GM23248 (cell line): ENCODE measurements at regions not wholly inside any gene's neighbourhood (a gene's known extent, or its start where the extent isn't known, plus 50 kb on each side); places are given as distances from the start of the nearest gene placed in this dataset.

Source experiments
- DNase-seq: peaks from one replicate; pipeline ENCODE4 v3.0.0-alpha.2; 2015
- H2AFZ ChIP-seq: fragments of 200-600 bp; sonication (generic); 2 replicates; pipeline ENCODE4 v1.6.1; 2016; ENCODE audit warnings: antibody characterized with exemption
- H3F3A ChIP-seq: fragments of 200-600 bp; sonication (generic); 2 replicates; pipeline ENCODE4 v1.6.1; 2016; ENCODE audit warnings: mild to moderate bottlenecking, antibody characterized with exemption, mixed run types; ENCODE audit not compliant: insufficient read depth
- H3K27ac ChIP-seq: fragments of 200-600 bp; sonication (generic); 2 replicates; pipeline ENCODE4 v1.5.1; 2016; ENCODE audit warnings: mild to moderate bottlenecking
- H3K27me3 ChIP-seq: fragments of 200-600 bp; sonication (generic); replicated peaks from 2 replicates; pipeline ENCODE4 v1.6.1; 2016; ENCODE audit warnings: mild to moderate bottlenecking; ENCODE audit not compliant: insufficient read depth
- H3K36me3 ChIP-seq: fragments of 200-600 bp; sonication (generic); 2 replicates; pipeline ENCODE4 v1.6.1; 2016; ENCODE audit warnings: low read depth, mild to moderate bottlenecking
- H3K4me1 ChIP-seq: fragments of 200-600 bp; sonication (generic); 2 replicates; pipeline ENCODE4 v1.6.1; 2016; ENCODE audit warnings: mild to moderate bottlenecking; ENCODE audit not compliant: insufficient read depth
- H3K4me2 ChIP-seq: fragments of 200-600 bp; sonication (generic); one replicate; pipeline ENCODE4 v1.6.1; 2016; ENCODE audit warnings: mild to moderate bottlenecking; ENCODE audit not compliant: unreplicated experiment
- H3K4me3 ChIP-seq: fragments of 200-600 bp; sonication (generic); 2 replicates; pipeline ENCODE4 v1.5.1; 2016; ENCODE audit warnings: mild to moderate bottlenecking
- H3K79me2 ChIP-seq: fragments of 200-600 bp; sonication (generic); 2 replicates; pipeline ENCODE4 v1.6.1; 2016; ENCODE audit warnings: mild to moderate bottlenecking; ENCODE audit not compliant: insufficient read depth
- H3K9ac ChIP-seq: fragments of 200-600 bp; sonication (generic); 2 replicates; pipeline ENCODE4 v1.6.1; 2016; ENCODE audit warnings: mild to moderate bottlenecking
- H3K9me2 ChIP-seq: fragments of 200-600 bp; sonication (generic); 2 replicates; pipeline ENCODE4 v1.6.1; 2016; ENCODE audit warnings: mixed run types, mild to moderate bottlenecking, moderate library complexity; ENCODE audit not compliant: insufficient read depth
- H3K9me3 ChIP-seq: fragments of 200-600 bp; sonication (generic); one replicate; pipeline ENCODE4 v1.6.1; 2017; ENCODE audit warnings: low read depth
- H4K20me1 ChIP-seq: fragments of 200-600 bp; sonication (generic); 2 replicates; pipeline ENCODE4 v1.6.0; 2016; ENCODE audit not compliant: insufficient read depth
- EZH2 ChIP-seq: fragments of 200-600 bp; sonication (generic); IDR thresholded peaks from 2 replicates; pipeline ENCODE4 v1.6.1; 2018; ENCODE audit warnings: antibody characterized with exemption, mild to moderate bottlenecking; ENCODE audit not compliant: insufficient read depth, poor library complexity, severe bottlenecking
- EZH2phosphoT487 ChIP-seq: fragments of 200-600 bp; sonication (generic); IDR thresholded peaks from 2 replicates; pipeline ENCODE4 v1.6.1; 2018; ENCODE audit warnings: antibody characterized with exemption, moderate library complexity, mild to moderate bottlenecking, low read depth; ENCODE audit not compliant: insufficient read depth
- WGBS, 2 experiments: methylation state at CpG; one replicate each; pipeline ENCODE4 v1.1.6; 2015 to 2017; ENCODE audit warnings: low lambda C conversion rate in 2 of 2, low coverage in 1 of 2; ENCODE audit errors: missing lambda C conversion rate in 2 of 2; 5-methylcytosine and 5-hydroxymethylcytosine counted together
- in situ Hi-C: fragments of 300-500 bp; cut with MboI; formaldehyde crosslinking; loops from 2 replicates; pipeline ENCODE4 v1.15.0; 2020

GRCh38 chr10:3248526-3249306 is 76.1 kb upstream of the PITRM1 start:
- H3K79me2 ChIP-seq: no peaks in the 10 kb centered on the region
- H3K4me1 ChIP-seq: peaks cover 13% of the 10 kb centered on the region
- H3K9ac ChIP-seq: peak overlapping the region; percentile 65
- peak overlapping the region; percentile 49 for H3K4me2 ChIP-seq
- H3K36me3 ChIP-seq: no peaks in the 10 kb centered on the region
- peaks cover 25% of the 10 kb centered on the region for H3F3A ChIP-seq
- TF ChIP-seq EZH2phosphoT487 (0 out of 2 replicates have a peak, but pooled peaks have one; percentile 56), EZH2 (no peak)
- H4K20me1 ChIP-seq: no peaks in the 10 kb centered on the region
- H3K4me3 ChIP-seq: peak overlapping the region; percentile 34
- 2% methylated on average over 6 of the region's 6 CpGs for WGBS, 2 experiments
- H3K9me3 ChIP-seq: no peaks in the 10 kb centered on the region
- peak overlapping the region; percentile 23 for H2AFZ ChIP-seq
- no peaks in the 10 kb centered on the region for H3K9me2 ChIP-seq
- peaks cover 7% of the 10 kb centered on the region; the same call in 1 of the 2 replicates for H3K27me3 ChIP-seq
- H3K27ac ChIP-seq: peak overlapping the region; percentile 78
- in situ Hi-C loops: loop anchor here (10.0 to 25.0 kb wide), 5 partner anchors 216 to 1414 kb away; no protein-coding TSS in a partner anchor
- peak; percentile 97 for DNase-seq

- in situ Hi-C loops: loop anchor here (10.0 to 25.0 kb wide), 5 partner anchors 219 to 1417 kb away; no protein-coding TSS in a partner anchor
- 94 to 96% methylated on average over 11 of the region's 11 CpGs for WGBS, 2 experiments
- H3K9ac ChIP-seq: no peak overlapping the region
Observed at GRCh38 chr10:3245395-3245794, 72.8 kb upstream of the PITRM1 start.

GRCh38 chr10:3241967-3242650 is 69.5 kb upstream of the PITRM1 start:
- no peaks in the 10 kb centered on the region for H3K4me1 ChIP-seq
- H3K9ac ChIP-seq: no peak overlapping the region
- H3K9me3 ChIP-seq: no peaks in the 10 kb centered on the region
- TF ChIP-seq EZH2phosphoT487 (no peak), EZH2 (no peak)
- H3K9me2 ChIP-seq: no peaks in the 10 kb centered on the region
- H3K36me3 ChIP-seq: no peaks in the 10 kb centered on the region
- H3K79me2 ChIP-seq: no peaks in the 10 kb centered on the region
- H4K20me1 ChIP-seq: no peaks in the 10 kb centered on the region
- DNase-seq: no peak
- H3K4me2 ChIP-seq: no peak overlapping the region
- H3F3A ChIP-seq: no peaks in the 10 kb centered on the region
- no peaks in the 10 kb centered on the region for H3K27me3 ChIP-seq
- no peak overlapping the region for H3K27ac ChIP-seq
- 92 to 94% methylated on average over 10 of the region's 10 CpGs for WGBS, 2 experiments
- in situ Hi-C loops: loop anchor here (10.0 to 25.0 kb wide), 5 partner anchors 223 to 1420 kb away; no protein-coding TSS in a partner anchor
- no peak overlapping the region for H3K4me3 ChIP-seq
- H2AFZ ChIP-seq: no peak overlapping the region

More at GRCh38 chr10:3245395-3245794, 72.8 kb upstream of the PITRM1 start:
- Histone ChIP-seq H3K27me3 (no peaks in the 10 kb centered on the region), H3K9me3 (no peaks in the 10 kb centered on the region), H3K36me3 (no peaks in the 10 kb centered on the region), H3K27ac (no peak overlapping the region), H3K79me2 (no peaks in the 10 kb centered on the region), H3K4me2 (no peak overlapping the region), H4K20me1 (no peaks in the 10 kb centered on the region), H2AFZ (no peak overlapping the region), H3K4me1 (peaks cover 13% of the 10 kb centered on the region), H3F3A (peaks cover 25% of the 10 kb centered on the region), H3K4me3 (no peak overlapping the region), H3K9me2 (no peaks in the 10 kb centered on the region)
- no peak for DNase-seq
- no peak for TF ChIP-seq EZH2phosphoT487
- TF ChIP-seq EZH2: no peak

GRCh38 chr10:3241274-3241921 is 68.8 kb upstream of the PITRM1 start:
- H4K20me1 ChIP-seq: no peaks in the 10 kb centered on the region
- H3K4me1 ChIP-seq: no peaks in the 10 kb centered on the region
- no peak overlapping the region for H3K27ac ChIP-seq
- H3F3A ChIP-seq: no peaks in the 10 kb centered on the region
- H3K4me2 ChIP-seq: no peak overlapping the region
- 89 to 92% methylated on average over 24 of the region's 24 CpGs for WGBS, 2 experiments
- no peaks in the 10 kb centered on the region for H3K79me2 ChIP-seq
- no peak overlapping the region for H3K9ac ChIP-seq
- no peaks in the 10 kb centered on the region for H3K9me2 ChIP-seq
- H3K27me3 ChIP-seq: no peaks in the 10 kb centered on the region
- no peaks in the 10 kb centered on the region for H3K9me3 ChIP-seq
- no peak for TF ChIP-seq EZH2phosphoT487
- TF ChIP-seq EZH2: no peak
- DNase-seq: no peak
- H2AFZ ChIP-seq: no peak overlapping the region
- in situ Hi-C loops: loop anchor here (10.0 to 25.0 kb wide), 5 partner anchors 223 to 1421 kb away; no protein-coding TSS in a partner anchor
- H3K4me3 ChIP-seq: no peak overlapping the region
- H3K36me3 ChIP-seq: no peaks in the 10 kb centered on the region
